NCI-H2227 treated with DMSO at 0.1 percent for 48 hours (cell line): ENCODE measurements at regions not wholly inside any gene's neighbourhood (a gene's known extent, or its start where the extent isn't known, plus 50 kb on each side); places are given as distances from the start of the nearest gene placed in this dataset.
"Not testable (repeated sequence)": the region's sequence is repeated elsewhere in the genome, so short reads cannot be mapped to it uniquely, and the experiment has no call there.

ENCODE experiments used
- DNase-seq: peaks from one replicate; lab custom pipeline; 2025; lab: John Stamatoyannopoulos, UW

DNA sequence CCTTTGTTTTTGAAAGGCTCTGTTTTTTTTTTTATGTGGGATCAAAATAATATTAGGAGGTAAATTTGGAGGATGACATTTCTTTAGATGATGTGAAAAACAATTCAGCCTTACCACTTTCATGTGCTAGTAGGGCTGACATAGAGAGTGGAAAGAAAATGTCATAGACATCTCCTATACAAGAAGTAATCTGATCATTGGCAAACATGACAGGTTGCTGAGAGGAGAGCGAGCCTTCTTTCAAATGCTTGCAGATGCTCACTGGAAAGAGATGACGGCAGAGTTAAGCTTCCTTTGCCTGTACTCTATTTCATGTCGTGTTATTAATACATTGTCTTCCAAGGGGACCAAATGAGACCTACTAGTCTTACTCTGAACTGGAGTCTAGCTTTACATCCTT lies 160.1 kb upstream of the DAP start:
- DNase-seq = no peak

DNA sequence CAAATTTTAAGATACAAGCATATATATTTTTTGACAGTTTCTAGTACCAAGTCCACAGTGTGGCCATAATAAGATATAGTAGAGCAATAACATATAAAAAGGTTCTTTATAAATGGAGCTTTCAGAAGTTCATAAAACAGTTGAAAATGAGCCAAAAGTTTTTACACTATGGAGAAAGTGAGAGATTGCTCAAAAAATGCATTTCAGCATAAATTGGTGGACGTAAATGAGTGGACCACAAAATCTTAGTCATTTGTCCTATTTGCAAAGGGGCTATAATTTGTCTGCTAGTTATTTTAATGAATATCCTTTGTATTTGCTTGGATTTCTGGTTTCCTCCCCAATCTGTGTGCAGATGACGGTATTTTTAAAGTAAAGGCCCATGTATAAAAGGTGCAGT lies 159.4 kb upstream of the DAP start:
- no peak for DNase-seq

DNA sequence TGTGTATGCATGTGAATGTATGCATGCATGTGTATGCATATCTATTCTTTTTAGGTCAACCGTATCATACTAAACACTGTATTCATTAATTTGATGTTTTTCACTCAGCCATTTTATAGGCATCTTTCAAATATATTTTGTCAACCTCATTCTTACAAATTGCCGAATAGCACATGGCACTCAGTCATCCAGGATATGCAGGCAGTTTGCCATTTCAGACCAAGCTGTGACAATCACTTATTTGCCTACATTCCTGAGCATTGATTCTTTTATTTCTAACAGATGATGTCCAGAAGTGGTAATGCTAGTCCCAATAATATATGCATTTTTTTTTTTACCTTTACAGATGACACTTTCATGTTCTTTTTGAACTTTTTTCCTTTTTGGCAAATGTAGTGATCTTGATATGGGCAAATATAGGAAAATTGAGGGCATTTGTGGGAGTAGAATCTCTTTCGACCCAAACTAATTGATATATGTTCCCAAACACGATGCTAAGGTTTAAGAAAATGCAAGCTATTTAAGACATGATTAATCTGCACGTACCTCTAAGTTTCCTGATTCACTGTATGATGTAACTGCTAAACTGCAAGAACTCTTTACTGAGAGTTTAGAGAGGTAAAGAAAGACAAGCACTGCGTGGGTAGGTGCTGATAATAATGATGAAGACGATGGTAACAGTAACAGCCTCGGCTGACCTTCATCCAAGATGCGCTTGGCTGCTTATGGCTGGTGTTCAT lies 153.9 kb upstream of the DAP start:
- DNase-seq = no peak

- DNase-seq = no peak
Observed at GRCh38 chr5:10913841-10914240, 152.8 kb upstream of the DAP start.

DNA sequence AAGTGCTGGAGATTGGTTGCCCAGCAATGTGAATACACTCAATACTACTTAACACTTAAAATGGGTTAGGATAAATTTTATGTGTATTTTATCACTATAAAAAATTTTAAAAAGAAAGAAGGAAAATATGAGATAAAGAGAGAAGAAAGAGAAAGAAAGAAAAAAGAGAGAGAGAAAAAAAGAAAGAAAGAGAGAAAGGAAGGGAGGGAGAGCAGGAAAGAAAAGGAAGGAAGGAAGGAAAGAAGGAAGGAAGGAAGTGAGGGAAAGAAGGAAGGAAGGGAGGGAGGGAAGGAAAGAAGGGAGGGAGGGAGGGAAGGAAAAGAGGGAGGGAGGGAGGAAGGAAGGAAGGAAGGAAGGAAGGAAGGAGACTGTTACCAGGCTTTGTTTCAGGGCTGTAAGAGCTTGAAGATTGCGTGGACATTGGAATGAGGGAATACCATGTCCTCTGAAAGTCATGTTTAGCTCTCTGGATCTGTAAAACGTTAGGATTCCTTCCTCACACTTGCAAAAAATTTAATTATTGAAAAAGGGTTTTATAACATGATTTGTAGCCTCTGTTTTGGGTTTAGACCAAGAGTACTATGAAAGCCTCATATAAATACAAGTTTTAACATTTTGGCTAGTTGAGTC lies 152.3 kb upstream of the DAP start:
- DNase-seq = no peak

- DNase-seq = no peak
Observed at GRCh38 chr5:10912435-10912834, 151.4 kb upstream of the DAP start.

DNA sequence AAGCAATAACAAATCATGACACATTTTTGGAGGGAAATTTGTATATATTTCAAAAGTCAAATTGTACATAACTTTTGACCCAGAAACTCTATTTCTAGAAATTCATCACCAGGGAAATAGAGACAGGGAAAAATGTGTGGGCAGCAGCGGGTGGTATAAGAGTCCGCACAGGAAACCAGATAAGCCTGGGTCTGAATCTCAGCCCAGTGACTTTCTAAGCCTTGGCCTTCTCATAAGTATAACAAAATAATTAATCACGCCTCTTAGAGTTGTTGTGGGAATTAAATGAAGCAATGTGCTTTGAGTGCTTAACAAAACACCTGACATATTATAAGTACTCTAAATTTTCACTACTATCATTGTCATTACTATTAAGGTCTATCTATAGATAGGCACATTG lies 149.2 kb upstream of the DAP start:
- no peak for DNase-seq

- DNase-seq = no peak
Observed at GRCh38 chr5:10904862-10905432, 143.9 kb upstream of the DAP start.

DNA sequence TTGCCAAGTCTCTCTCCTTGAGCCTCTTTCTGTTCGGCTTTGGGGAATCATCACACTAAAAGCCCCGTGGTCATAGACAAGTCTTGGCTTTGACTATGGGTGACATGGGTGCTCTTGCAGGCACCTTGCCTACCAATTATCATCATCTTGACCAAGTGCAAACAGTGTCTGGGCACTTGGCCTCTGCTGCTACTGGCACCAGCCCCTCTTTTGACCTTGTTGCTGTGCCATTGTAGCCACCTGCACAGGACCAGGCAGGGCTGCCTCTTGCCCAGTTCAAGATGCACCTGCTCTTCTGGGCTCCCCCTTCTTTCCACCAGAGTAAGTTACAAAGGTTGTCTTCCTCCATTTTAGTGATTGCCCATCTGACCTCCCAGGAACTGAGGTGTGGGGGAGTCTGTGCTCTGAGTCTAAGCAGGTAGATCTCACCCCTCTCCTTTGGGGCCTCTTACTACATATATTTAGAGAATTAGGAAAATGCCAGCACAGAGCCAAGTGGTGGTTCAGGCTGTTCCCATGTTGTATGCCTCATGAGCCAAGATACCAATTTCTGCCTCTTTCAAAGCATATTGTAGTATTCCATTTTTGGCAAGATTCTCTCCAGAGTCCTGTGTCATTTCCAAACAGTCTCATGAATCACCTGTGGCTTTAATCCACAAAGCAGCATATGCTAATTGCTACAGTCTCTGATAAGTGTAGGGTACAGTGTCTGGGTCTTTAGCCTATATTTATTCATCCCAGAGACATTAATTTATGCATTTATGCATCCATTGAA lies 142.9 kb upstream of the DAP start:
- no peak for DNase-seq

GRCh38 chr5:10902145-10902544 lies 141.1 kb upstream of the DAP start:
- no peak for DNase-seq

DNA sequence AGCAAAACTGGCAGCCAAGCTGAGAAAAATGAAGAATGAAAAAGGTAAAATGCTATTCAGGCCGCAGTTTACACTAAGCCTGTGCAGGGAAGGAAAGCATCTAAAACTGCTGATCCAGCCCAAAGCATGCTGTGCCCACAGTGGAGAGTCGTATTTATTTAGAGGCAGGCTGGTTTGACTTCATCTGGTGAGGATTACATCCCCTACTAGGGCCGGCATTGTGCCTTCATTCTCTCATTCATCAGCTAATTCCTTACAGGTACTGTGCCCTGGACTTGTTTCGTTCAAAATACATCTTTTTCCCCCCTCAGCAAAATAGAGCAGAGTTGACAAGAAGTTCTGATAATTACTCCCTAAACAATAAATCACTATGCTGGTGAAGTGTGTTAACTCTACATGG lies 137.5 kb upstream of the DAP start:
- no peak for DNase-seq

DNA sequence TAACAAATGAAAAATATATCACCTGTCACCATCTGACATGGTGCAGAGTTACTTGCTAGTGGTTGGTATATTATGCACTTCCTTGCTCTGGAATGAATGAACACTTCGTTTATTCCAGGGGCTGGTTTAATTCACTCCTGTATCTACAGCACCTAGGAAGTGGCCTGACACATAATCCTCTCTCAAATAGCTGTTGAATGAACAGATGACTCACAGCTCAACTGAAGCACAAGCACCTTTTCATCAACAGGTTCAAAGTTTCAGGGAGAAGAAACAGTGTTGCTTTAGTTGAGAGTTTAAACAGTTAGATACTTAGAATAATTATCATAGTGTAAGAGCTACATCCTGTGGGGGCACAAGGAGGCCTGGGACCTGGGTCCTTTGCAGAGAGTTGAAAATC lies 135.0 kb upstream of the DAP start:
- DNase-seq = no peak

DNA sequence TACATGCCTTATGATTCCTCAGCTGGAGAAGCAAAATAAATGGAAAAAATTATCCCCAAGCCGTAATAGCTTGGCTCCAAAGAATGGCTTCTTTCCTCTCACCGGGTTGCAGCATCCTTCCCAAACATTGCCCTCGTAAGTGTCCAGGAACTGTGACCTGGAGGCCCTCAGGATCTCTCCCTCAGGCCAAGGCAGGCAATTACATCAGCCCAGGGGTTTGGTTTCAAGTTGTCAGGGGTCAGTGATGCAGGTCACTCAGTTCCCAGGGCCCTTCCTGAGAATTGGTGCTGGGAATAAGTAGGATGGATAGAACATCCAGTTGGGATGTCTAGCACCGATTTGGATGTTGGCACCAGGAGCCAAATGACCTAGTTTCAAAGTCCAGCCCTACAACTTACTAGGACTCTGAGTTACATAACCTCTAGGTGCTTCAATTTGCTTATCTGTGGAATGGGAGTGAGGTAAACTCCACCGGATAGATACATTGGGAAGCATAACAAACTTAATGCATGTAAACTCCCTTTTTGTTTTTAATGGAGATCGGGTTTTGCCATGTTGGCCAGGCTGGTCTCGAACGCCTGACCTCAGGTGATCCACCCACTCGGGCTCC lies 133.5 kb upstream of the DAP start:
- no peak for DNase-seq

- no peak for DNase-seq
Observed at GRCh38 chr5:10892911-10893215, 131.8 kb upstream of the DAP start.

- no peak for DNase-seq
Observed at GRCh38 chr5:10892147-10892910, 131.3 kb upstream of the DAP start.

GRCh38 chr5:10891193-10891592 lies 130.2 kb upstream of the DAP start:
- DNase-seq = no peak

- no peak for DNase-seq
Observed at GRCh38 chr5:10886497-10886896, 125.5 kb upstream of the DAP start.

GRCh38 chr5:10885026-10885425 lies 124.0 kb upstream of the DAP start:
- DNase-seq = no peak

DNA sequence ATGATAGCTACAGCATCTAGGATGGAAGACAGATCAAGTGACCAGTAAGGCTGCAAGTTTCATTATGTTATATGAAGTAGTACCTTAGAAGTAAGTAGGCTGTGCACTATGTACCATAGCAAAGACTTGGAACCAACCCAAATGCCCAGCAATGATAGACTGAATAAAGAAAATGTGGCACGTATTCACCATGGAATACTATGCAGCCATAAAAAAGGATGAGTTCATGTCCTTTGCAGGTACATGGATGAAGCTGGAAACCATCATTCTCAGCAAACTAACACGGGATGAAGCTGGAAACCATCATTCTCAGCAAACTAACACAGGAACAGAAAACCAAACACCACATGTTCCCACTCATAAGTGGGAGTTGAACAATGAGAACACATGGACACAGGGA lies 122.9 kb upstream of the DAP start:
- not testable (repeated sequence) for DNase-seq

GRCh38 chr5:10880934-10881333 lies 119.9 kb upstream of the DAP start:
- no peak for DNase-seq

DNA sequence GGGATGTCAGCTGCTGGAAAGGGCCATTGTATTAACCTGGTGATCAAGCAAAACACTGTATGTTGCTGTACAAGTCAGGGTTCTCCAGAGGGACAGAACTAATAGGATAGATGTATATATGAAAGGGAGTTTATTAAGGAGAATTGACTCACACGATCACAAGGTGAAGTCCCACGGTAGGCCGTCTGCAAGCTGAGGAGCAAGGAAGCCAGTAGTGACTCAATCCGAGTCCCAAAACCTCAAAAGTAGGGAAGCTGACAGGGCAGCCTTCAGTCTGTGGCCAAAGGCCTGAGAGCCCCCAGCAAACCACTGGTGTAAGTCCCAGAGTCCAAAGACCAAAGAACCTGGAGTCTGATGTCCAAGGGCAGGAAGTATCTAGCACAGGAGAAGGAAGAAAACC lies 116.0 kb upstream of the DAP start:
- DNase-seq = not testable (repeated sequence)
